OCI-LY3 (cell line): ENCODE measurements at regions not wholly inside any gene's neighbourhood (a gene's known extent, or its start where the extent isn't known, plus 50 kb on each side); places are given as distances from the start of the nearest gene placed in this dataset.

Experiments used
- CTCF ChIP-seq: fragments of 200-600, 300-600 bp; sonication (generic); IDR thresholded peaks from 2 replicates; pipeline ENCODE4 v1.5.1; 2014; ENCODE audit warnings: antibody characterized with exemption, low read length, low read depth
- EZH2phosphoT487 ChIP-seq: fragments of 200-600 bp; shearing (Covaris generic); IDR thresholded peaks from 2 replicates; pipeline ENCODE4 v1.6.1; 2018; ENCODE audit warnings: antibody characterized with exemption, mixed run types, low read depth

GRCh38 chr11:82210011-82210410, 523.7 kb downstream of the FAM181B start:
- TF ChIP-seq CTCF (no peak), EZH2phosphoT487 (no peak)
